Spleen (tissue), 11 donors: ENCODE measurements at regions not wholly inside any gene's neighbourhood (a gene's known extent, or its start where the extent isn't known, plus 50 kb on each side); places are given as distances from the start of the nearest gene placed in this dataset.

Source experiments
- DNase-seq: peaks from one replicate; pipeline ENCODE4 v3.0.0-alpha.2; 2020
- H3K27ac ChIP-seq, 8 donors: fragments of 200-600 bp; sonication (generic) in 7 of 8; 1 replicate in 4 of 8; 2 replicates in 4 of 8; pipeline versions ENCODE4 v1.5.0 to v1.8.0; 2016 to 2021; ENCODE audit warnings: inconsistent platforms in 4 of 8, mild to moderate bottlenecking in 4 of 8, moderate library complexity in 1 of 8
- H3K27me3 ChIP-seq, 7 donors: fragments of 200-600 bp; sonication (generic) in 6 of 7; replicated peaks in 1 of 7; 1 replicate in 4 of 7; 2 replicates in 3 of 7; pipeline versions ENCODE4 v1.5.0 to v1.8.0; 2016 to 2021; ENCODE audit warnings: inconsistent platforms in 3 of 7, mild to moderate bottlenecking in 1 of 7
- H3K36me3 ChIP-seq, 6 donors: fragments of 200-600 bp; sonication (generic) in 5 of 6; 1 replicate in 4 of 6; 2 replicates in 2 of 6; pipeline versions ENCODE4 v1.5.0 to v1.8.0; 2016 to 2021; ENCODE audit warnings: inconsistent platforms in 2 of 6
- H3K4me1 ChIP-seq, 6 donors: fragments of 200-600 bp; sonication (generic) in 5 of 6; 1 replicate in 3 of 6; 2 replicates in 3 of 6; pipeline versions ENCODE4 v1.5.0 to v1.8.0; 2016 to 2021; ENCODE audit warnings: inconsistent platforms in 3 of 6
- H3K4me3 ChIP-seq, 8 donors: fragments of 200-600 bp; sonication (generic) in 7 of 8; 1 replicate in 4 of 8; 2 replicates in 4 of 8; pipeline versions ENCODE4 v1.5.0 to v1.8.0; 2016 to 2021; ENCODE audit warnings: inconsistent platforms in 4 of 8, mild to moderate bottlenecking in 4 of 8, moderate library complexity in 2 of 8
- H3K9me3 ChIP-seq, 8 donors: fragments of 200-600 bp; sonication (generic) in 7 of 8; 1 replicate in 4 of 8; 2 replicates in 4 of 8; pipeline versions ENCODE4 v1.5.0 to v1.8.0; 2016 to 2021; ENCODE audit warnings: inconsistent platforms in 4 of 8
- POLR2A ChIP-seq, 3 donors: fragments of 450-650 bp; IDR thresholded peaks; one replicate each; pipeline ENCODE4 v1.5.1; 2017; ENCODE audit warnings: antibody characterized with exemption in 3 of 3, mild to moderate bottlenecking in 1 of 3
- POLR2AphosphoS5 ChIP-seq, 3 donors: sonication (generic); formaldehyde crosslinking; IDR thresholded peaks; one replicate each; pipeline ENCODE4 v1.5.1; 2017; ENCODE audit warnings: antibody characterized with exemption in 3 of 3
- WGBS, 5 donors: extraction: QIAGEN DNeasy Blood & Tissue Kit in 3 of 5; methylation state at CpG; one replicate each; pipeline versions ENCODE4 v1.1.5 to v1.1.7; 2013 to 2018; 5-methylcytosine and 5-hydroxymethylcytosine counted together
- intact Hi-C: fragments of 100-400 bp; cut with DNase I; formaldehyde crosslinking; loops from one replicate; pipeline ENCODE4 v1.15.0; 2023; ENCODE audit warnings: low total_unique reads
- TF ChIP-seq, protein P1 (sequence below), 11 experiments: fragments of 200-600 bp in 7 of 11; fragments of 450-650 bp in 4 of 11; sonication (generic) in 4 of 11; IDR thresholded peaks in 8 of 11; conservative IDR thresholded peaks in 3 of 11; 1 replicate in 7 of 11; 2 replicates in 4 of 11; pipeline versions ENCODE4 v1.4.0 to v1.8.0; 2016 to 2021; ENCODE audit warnings: antibody characterized with exemption in 11 of 11, inconsistent platforms in 4 of 11, mild to moderate bottlenecking in 1 of 11
- donor health status: healthy with polysubstance abuse.
- donor health status: DM: no; HTN: no; CAD: no; lungs with moderate emphysema.
- donor health status: DM: no; HTN: no; CAD: no.
- donor health status: Bipolar disorder and iron deficiency.
- donor health status: healthy.
- donor health status: DM: no; HTN: no; CAD: no.
- donor health status: DM: yes; HTN: yes; CAD: no.

DNA sequence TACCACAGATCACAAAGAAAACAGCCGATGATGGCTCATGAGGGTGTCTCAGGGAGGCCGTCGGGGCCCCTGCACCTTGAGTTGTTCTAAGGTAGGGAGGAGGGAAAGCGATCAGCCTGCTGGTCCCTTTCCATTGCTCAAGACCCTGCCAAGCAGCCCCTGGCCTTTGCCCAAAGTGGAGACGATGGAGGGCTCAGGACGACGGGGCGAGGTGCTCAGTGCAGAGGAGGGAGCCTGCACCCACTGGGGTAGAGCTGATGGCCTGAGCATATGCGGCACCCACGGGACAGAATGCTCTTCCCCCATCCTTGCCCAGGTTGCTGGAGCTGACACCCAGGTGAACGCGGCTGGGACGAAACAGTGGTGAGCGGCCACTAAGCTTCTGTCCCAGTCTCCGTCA is 58.3 kb upstream of the FAM20C start:
- DNase-seq: no peak
- 88 to 92% (median 90%) methylated on average over 15 of the region's 15 CpGs for WGBS, 5 donors
- TF ChIP-seq POLR2A (IDR thresholded peaks at IDR 0.05) (no peak), POLR2AphosphoS5 (IDR thresholded peaks at IDR 0.05) (no peak)
- TF ChIP-seq, protein P1, sequence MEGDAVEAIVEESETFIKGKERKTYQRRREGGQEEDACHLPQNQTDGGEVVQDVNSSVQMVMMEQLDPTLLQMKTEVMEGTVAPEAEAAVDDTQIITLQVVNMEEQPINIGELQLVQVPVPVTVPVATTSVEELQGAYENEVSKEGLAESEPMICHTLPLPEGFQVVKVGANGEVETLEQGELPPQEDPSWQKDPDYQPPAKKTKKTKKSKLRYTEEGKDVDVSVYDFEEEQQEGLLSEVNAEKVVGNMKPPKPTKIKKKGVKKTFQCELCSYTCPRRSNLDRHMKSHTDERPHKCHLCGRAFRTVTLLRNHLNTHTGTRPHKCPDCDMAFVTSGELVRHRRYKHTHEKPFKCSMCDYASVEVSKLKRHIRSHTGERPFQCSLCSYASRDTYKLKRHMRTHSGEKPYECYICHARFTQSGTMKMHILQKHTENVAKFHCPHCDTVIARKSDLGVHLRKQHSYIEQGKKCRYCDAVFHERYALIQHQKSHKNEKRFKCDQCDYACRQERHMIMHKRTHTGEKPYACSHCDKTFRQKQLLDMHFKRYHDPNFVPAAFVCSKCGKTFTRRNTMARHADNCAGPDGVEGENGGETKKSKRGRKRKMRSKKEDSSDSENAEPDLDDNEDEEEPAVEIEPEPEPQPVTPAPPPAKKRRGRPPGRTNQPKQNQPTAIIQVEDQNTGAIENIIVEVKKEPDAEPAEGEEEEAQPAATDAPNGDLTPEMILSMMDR (IDR thresholded peaks at IDR 0.05 in 8 of 11, conservative IDR thresholded peaks at IDR 0.05 in 3 of 11): no peak

GRCh38 chr7:134561-135256 is 57.7 kb upstream of the FAM20C start:
- H3K27me3 ChIP-seq: peaks cover 0 to 26% (median 0%) of the 10 kb centered on the region in 7 donors
- H3K4me3 ChIP-seq: no peak overlapping the region
- no peak overlapping the region for H3K27ac ChIP-seq
- WGBS, 5 donors: 86 to 93% (median 88%) methylated on average over 21 of the region's 21 CpGs
- no peaks in the 10 kb centered on the region for H3K9me3 ChIP-seq
- H3K36me3 ChIP-seq: no peaks in the 10 kb centered on the region
- TF ChIP-seq, protein P1 (IDR thresholded peaks at IDR 0.05 in 8 of 11, conservative IDR thresholded peaks at IDR 0.05 in 3 of 11): no peak
- no peak for TF ChIP-seq POLR2AphosphoS5 (IDR thresholded peaks at IDR 0.05)
- no peak for TF ChIP-seq POLR2A (IDR thresholded peaks at IDR 0.05)
- peaks cover 0 to 17% (median 6%) of the 10 kb centered on the region in 6 donors for H3K4me1 ChIP-seq
- intact Hi-C loops: no loop called here
- DNase-seq: no peak

More for the DNA sequence above, 58.3 kb upstream of the FAM20C start:
- intact Hi-C loops: no loop called here
- Histone ChIP-seq H3K4me3 (no peak overlapping the region), H3K27me3 (peaks cover 0 to 25% (median 0%) of the 10 kb centered on the region in 7 donors), H3K9me3 (no peaks in the 10 kb centered on the region), H3K36me3 (no peaks in the 10 kb centered on the region), H3K4me1 (peaks cover 0 to 22% (median 11%) of the 10 kb centered on the region in 6 donors), H3K27ac (no peak overlapping the region)

GRCh38 chr7:135257-135653 is 57.1 kb upstream of the FAM20C start:
- WGBS, 5 donors: 84 to 88% (median 86%) methylated on average over 3 to 7 of the region's 7 CpGs
- H3K4me3 ChIP-seq: no peak overlapping the region
- no peaks in the 10 kb centered on the region for H3K9me3 ChIP-seq
- no peak for DNase-seq
- intact Hi-C loops: no loop called here
- no peaks in the 10 kb centered on the region for H3K36me3 ChIP-seq
- H3K4me1 ChIP-seq: peaks cover 0 to 11% (median 2%) of the 10 kb centered on the region in 6 donors
- TF ChIP-seq POLR2AphosphoS5 (IDR thresholded peaks at IDR 0.05) (no peak), POLR2A (IDR thresholded peaks at IDR 0.05) (no peak)
- TF ChIP-seq, protein P1 (IDR thresholded peaks at IDR 0.05 in 8 of 11, conservative IDR thresholded peaks at IDR 0.05 in 3 of 11): no peak
- no peak overlapping the region for H3K27ac ChIP-seq
- peaks cover 0 to 26% (median 0%) of the 10 kb centered on the region in 7 donors for H3K27me3 ChIP-seq

GRCh38 chr7:135731-136645 is 56.4 kb upstream of the FAM20C start:
- no peaks in the 10 kb centered on the region for H3K9me3 ChIP-seq
- peaks cover 0 to 10% (median 2%) of the 10 kb centered on the region in 6 donors for H3K4me1 ChIP-seq
- no peak for TF ChIP-seq POLR2A (IDR thresholded peaks at IDR 0.05)
- TF ChIP-seq POLR2AphosphoS5 (IDR thresholded peaks at IDR 0.05): no peak
- TF ChIP-seq, protein P1 (IDR thresholded peaks at IDR 0.05 in 8 of 11, conservative IDR thresholded peaks at IDR 0.05 in 3 of 11): no peak
- H3K4me3 ChIP-seq: no peak overlapping the region
- 75 to 88% (median 85%) methylated on average over 12 of the region's 12 CpGs for WGBS, 5 donors
- no peaks in the 10 kb centered on the region for H3K36me3 ChIP-seq
- no peak for DNase-seq
- intact Hi-C loops: no loop called here
- peaks cover 0 to 33% (median 0%) of the 10 kb centered on the region in 7 donors for H3K27me3 ChIP-seq
- H3K27ac ChIP-seq: no peak overlapping the region
